Sigmoid colon (tissue), 6 donors: ENCODE measurements at regions not wholly inside any gene's neighbourhood (a gene's known extent, or its start where the extent isn't known, plus 50 kb on each side); places are given as distances from the start of the nearest gene placed in this dataset.
"Not testable (repeated sequence)": the region's sequence is repeated elsewhere in the genome, so short reads cannot be mapped to it uniquely, and the experiment has no call there.

Experiments used
- DNase-seq: peaks from one replicate; pipeline ENCODE4 v3.0.0-alpha.2; 2019
- H3K27ac ChIP-seq, 4 donors: fragments of 200-600 bp; sonication (generic); one replicate each; pipeline ENCODE4 v1.5.1; 2016 to 2019; ENCODE audit warnings: mild to moderate bottlenecking in 1 of 4
- H3K27me3 ChIP-seq, 3 donors: fragments of 200-600 bp; sonication (generic); one replicate each; pipeline ENCODE4 v1.5.1; 2019; ENCODE audit warnings: mild to moderate bottlenecking in 1 of 3
- H3K36me3 ChIP-seq, 4 donors: fragments of 200-600 bp; sonication (generic); one replicate each; pipeline ENCODE4 v1.5.1; 2016 to 2019
- H3K4me1 ChIP-seq, 4 donors: fragments of 200-600 bp; sonication (generic); one replicate each; pipeline ENCODE4 v1.5.1; 2017 to 2019
- H3K4me3 ChIP-seq, 4 donors: fragments of 200-600 bp; sonication (generic); one replicate each; pipeline ENCODE4 v1.5.1; 2017 to 2019; ENCODE audit warnings: mild to moderate bottlenecking in 2 of 4, moderate library complexity in 1 of 4
- H3K9me3 ChIP-seq, 4 donors: fragments of 200-600 bp in 3 of 4; sonication (generic) in 3 of 4; one replicate each; pipeline versions ENCODE4 v1.5.1 to v1.6.1; 2013 to 2019
- CTCF ChIP-seq, 4 experiments: fragments of 450-650 bp in 3 of 4; fragments of 200-600 bp in 1 of 4; IDR thresholded peaks; one replicate each; pipeline ENCODE4 v1.5.1; 2016 to 2019; ENCODE audit warnings: antibody characterized with exemption in 4 of 4, mild to moderate bottlenecking in 3 of 4, moderate library complexity in 2 of 4
- EP300 ChIP-seq, 4 donors: sonication (generic); formaldehyde crosslinking; IDR thresholded peaks; one replicate each; pipeline ENCODE4 v1.6.1; 2017; ENCODE audit warnings: antibody characterized with exemption in 4 of 4
- POLR2A ChIP-seq, 2 donors: fragments of 450-650 bp; IDR thresholded peaks; one replicate each; pipeline ENCODE4 v1.6.1; 2016; ENCODE audit warnings: antibody characterized with exemption in 2 of 2, mild to moderate bottlenecking in 2 of 2, moderate library complexity in 2 of 2
- POLR2AphosphoS5 ChIP-seq, 4 donors: sonication (generic); formaldehyde crosslinking; IDR thresholded peaks; one replicate each; pipeline ENCODE4 v1.6.1; 2017; ENCODE audit warnings: antibody characterized with exemption in 4 of 4
- WGBS, 2 donors: extraction: QIAGEN DNeasy Blood & Tissue Kit; methylation state at CpG; one replicate each; pipeline ENCODE4 v1.1.7; 2013; 5-methylcytosine and 5-hydroxymethylcytosine counted together
- intact Hi-C: fragments of 100-400 bp; cut with DNase I; formaldehyde crosslinking; loops from one replicate; pipeline ENCODE4 v1.15.1; 2023
- donor health status: healthy with polysubstance abuse.
- donor health status: healthy.

GRCh38 chr6:53426667-53427270 lies 78.0 kb upstream of the ELOVL5 start:
- H3K27me3 ChIP-seq = no peaks in the 10 kb centered on the region
- no peak overlapping the region for H3K27ac ChIP-seq
- no peak for TF ChIP-seq POLR2AphosphoS5 (IDR thresholded peaks at IDR 0.05)
- TF ChIP-seq POLR2A (IDR thresholded peaks at IDR 0.05) = no peak
- TF ChIP-seq EP300 (IDR thresholded peaks at IDR 0.05) = no peak
- no peak for TF ChIP-seq CTCF (IDR thresholded peaks at IDR 0.05)
- no peak for DNase-seq
- no peaks in the 10 kb centered on the region for H3K4me1 ChIP-seq
- no peak overlapping the region for H3K4me3 ChIP-seq
- no peaks in the 10 kb centered on the region for H3K9me3 ChIP-seq
- H3K36me3 ChIP-seq = no peaks in the 10 kb centered on the region
- 83 to 87% methylated on average over 4 of the region's 4 CpGs for WGBS, 2 donors
- intact Hi-C loops = no loop called here

DNA sequence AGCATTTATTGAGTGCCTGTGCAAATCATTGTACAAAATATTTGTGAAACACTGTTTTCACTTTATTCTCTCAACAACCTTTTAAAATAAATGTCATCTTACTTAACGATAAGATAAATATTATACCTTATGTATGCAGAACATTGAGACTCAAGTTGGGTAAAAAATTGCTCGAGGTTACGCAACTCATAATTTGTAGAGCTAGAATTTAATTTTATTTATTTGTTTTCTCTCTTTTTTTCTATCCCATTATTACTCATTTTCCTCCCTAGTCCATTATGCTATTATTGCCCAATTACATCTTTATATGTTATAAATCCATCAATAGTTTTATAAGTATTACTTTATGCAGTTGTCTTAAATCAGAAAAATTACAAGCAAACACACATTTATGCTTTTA lies 77.4 kb upstream of the ELOVL5 start:
- H3K27ac ChIP-seq = no peak overlapping the region
- intact Hi-C loops = no loop called here
- H3K4me3 ChIP-seq = no peak overlapping the region
- no peaks in the 10 kb centered on the region for H3K4me1 ChIP-seq
- 88 to 95% methylated on average over 3 of the region's 3 CpGs for WGBS, 2 donors
- no peaks in the 10 kb centered on the region for H3K36me3 ChIP-seq
- H3K27me3 ChIP-seq = no peaks in the 10 kb centered on the region
- TF ChIP-seq POLR2AphosphoS5 (IDR thresholded peaks at IDR 0.05) = no peak
- no peak for TF ChIP-seq POLR2A (IDR thresholded peaks at IDR 0.05)
- TF ChIP-seq CTCF (IDR thresholded peaks at IDR 0.05) = no peak
- TF ChIP-seq EP300 (IDR thresholded peaks at IDR 0.05) = no peak
- no peaks in the 10 kb centered on the region for H3K9me3 ChIP-seq
- DNase-seq = no peak

- H3K9me3 ChIP-seq = no peaks in the 10 kb centered on the region
- TF ChIP-seq EP300 (IDR thresholded peaks at IDR 0.05) (no peak), POLR2AphosphoS5 (IDR thresholded peaks at IDR 0.05) (no peak), POLR2A (IDR thresholded peaks at IDR 0.05) (no peak), CTCF (IDR thresholded peaks at IDR 0.05) (no peak)
- H3K27me3 ChIP-seq = no peaks in the 10 kb centered on the region
- no peak for DNase-seq
- H3K36me3 ChIP-seq = no peaks in the 10 kb centered on the region
- 47 to 88% methylated on average over 9 of the region's 9 CpGs for WGBS, 2 donors
- intact Hi-C loops = no loop called here
- no peak overlapping the region for H3K4me3 ChIP-seq
- H3K4me1 ChIP-seq = no peaks in the 10 kb centered on the region
- H3K27ac ChIP-seq = no peak overlapping the region
Measured at GRCh38 chr6:53424976-53425718, 76.4 kb upstream of the ELOVL5 start.

- Histone ChIP-seq H3K27ac (no peak overlapping the region), H3K4me3 (no peak overlapping the region), H3K9me3 (no peaks in the 10 kb centered on the region), H3K36me3 (no peaks in the 10 kb centered on the region), H3K27me3 (no peaks in the 10 kb centered on the region), H3K4me1 (no peaks in the 10 kb centered on the region)
- intact Hi-C loops = no loop called here
- no peak for TF ChIP-seq POLR2AphosphoS5 (IDR thresholded peaks at IDR 0.05)
- no peak for TF ChIP-seq POLR2A (IDR thresholded peaks at IDR 0.05)
- TF ChIP-seq CTCF (IDR thresholded peaks at IDR 0.05) = no peak
- no peak for TF ChIP-seq EP300 (IDR thresholded peaks at IDR 0.05)
- no peak for DNase-seq
Measured at GRCh38 chr6:53424300-53424699, 75.5 kb upstream of the ELOVL5 start.

DNA sequence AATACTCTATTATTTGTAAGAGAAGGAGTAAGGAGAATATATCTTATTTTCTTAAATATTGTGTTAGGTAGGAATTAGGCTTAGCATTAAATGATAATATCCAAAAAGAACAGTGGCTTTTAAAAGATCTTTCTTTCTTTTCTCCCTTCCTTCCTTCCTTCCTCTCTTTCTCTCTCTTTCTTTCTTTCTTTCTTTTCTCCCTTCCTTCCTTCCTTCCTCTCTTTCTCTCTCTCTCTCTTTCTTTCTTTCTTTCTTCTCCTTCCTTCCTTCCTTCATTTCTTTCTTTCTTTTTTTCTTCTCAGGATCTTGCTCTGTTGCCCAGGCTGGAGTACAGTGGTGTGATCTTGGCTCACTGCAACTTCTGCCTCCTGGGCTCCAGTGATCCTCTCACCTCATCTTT lies 74.8 kb upstream of the ELOVL5 start:
- H3K4me1 ChIP-seq, H3K4me3 ChIP-seq, intact Hi-C loops, H3K27me3 ChIP-seq, H3K9me3 ChIP-seq, DNase-seq, H3K36me3 ChIP-seq, H3K27ac ChIP-seq: not testable (repeated sequence)
